HL-60 (cell line): ENCODE measurements at regions not wholly inside any gene's neighbourhood (a gene's known extent, or its start where the extent isn't known, plus 50 kb on each side); places are given as distances from the start of the nearest gene placed in this dataset.
"Not testable (repeated sequence)": the region's sequence is repeated elsewhere in the genome, so short reads cannot be mapped to it uniquely, and the experiment has no call there.

ENCODE experiments used
- DNase-seq, 2 experiments: peaks; one replicate each; pipeline ENCODE4 v3.0.0-alpha.2; 2010 to 2020; ENCODE audit warnings: low read depth in 1 of 2, low spot score in 1 of 2
- H3K27ac ChIP-seq: fragments of 250-450 bp; sonication (Bioruptor Pico); replicated peaks from 2 replicates; pipeline ENCODE4 v1.5.1; 2020; ENCODE audit warnings: mild to moderate bottlenecking, moderate library complexity
- H3K27me3 ChIP-seq: fragments of 250-450 bp; sonication (Bioruptor Pico); 2 replicates; pipeline ENCODE4 v1.5.1; 2021; ENCODE audit warnings: mild to moderate bottlenecking, moderate library complexity; ENCODE audit not compliant: insufficient read depth, poor library complexity, severe bottlenecking
- H3K4me3 ChIP-seq: replicated peaks from 2 replicates; pipeline ENCODE4 v1.5.1; 2011; ENCODE audit warnings: mild to moderate bottlenecking, control low read depth, low read length; ENCODE audit not compliant: insufficient read depth
- GABPA ChIP-seq: IDR thresholded peaks from 2 replicates; pipeline ENCODE4 v1.6.1; 2012; ENCODE audit warnings: low read depth
- POLR2AphosphoS5 ChIP-seq: IDR thresholded peaks from 2 replicates; pipeline ENCODE4 v1.6.1; 2012; ENCODE audit warnings: low read depth
- SPI1 ChIP-seq: IDR thresholded peaks from 2 replicates; pipeline ENCODE4 v1.6.1; 2012; ENCODE audit warnings: low read depth, mild to moderate bottlenecking, borderline replicate concordance
- TF ChIP-seq, protein P1 (sequence below): IDR thresholded peaks from 2 replicates; pipeline ENCODE4 v1.6.1; 2012; ENCODE audit warnings: low read depth; ENCODE audit not compliant: insufficient replicate concordance
- TF ChIP-seq, protein P2 (sequence below): IDR thresholded peaks from one replicate; pipeline ENCODE4 v1.5.1; 2011; ENCODE audit warnings: low read length, control low read depth, inconsistent platforms; ENCODE audit not compliant: insufficient read depth

DNA sequence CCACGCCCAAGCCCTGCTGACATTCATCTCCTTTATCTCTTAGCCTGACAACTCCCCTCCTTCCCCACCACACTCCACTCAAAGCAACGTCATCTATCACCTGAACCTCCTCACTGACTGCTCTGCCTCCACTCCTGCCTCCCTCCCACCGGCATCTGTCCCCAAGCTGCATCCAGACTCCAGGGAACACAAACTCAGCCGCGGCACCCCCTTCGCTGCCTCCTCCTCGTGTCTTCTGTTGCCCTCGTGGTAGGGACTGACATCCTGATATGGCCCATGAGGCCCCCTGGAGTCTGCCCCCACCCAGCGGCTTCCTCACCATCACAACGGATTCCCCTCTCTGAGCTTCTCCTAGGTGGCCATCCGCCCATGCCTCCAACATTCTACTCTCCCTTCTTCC lies 101.0 kb upstream of the TAS2R1 start:
- TF ChIP-seq GABPA = no peak
- TF ChIP-seq, protein P1, sequence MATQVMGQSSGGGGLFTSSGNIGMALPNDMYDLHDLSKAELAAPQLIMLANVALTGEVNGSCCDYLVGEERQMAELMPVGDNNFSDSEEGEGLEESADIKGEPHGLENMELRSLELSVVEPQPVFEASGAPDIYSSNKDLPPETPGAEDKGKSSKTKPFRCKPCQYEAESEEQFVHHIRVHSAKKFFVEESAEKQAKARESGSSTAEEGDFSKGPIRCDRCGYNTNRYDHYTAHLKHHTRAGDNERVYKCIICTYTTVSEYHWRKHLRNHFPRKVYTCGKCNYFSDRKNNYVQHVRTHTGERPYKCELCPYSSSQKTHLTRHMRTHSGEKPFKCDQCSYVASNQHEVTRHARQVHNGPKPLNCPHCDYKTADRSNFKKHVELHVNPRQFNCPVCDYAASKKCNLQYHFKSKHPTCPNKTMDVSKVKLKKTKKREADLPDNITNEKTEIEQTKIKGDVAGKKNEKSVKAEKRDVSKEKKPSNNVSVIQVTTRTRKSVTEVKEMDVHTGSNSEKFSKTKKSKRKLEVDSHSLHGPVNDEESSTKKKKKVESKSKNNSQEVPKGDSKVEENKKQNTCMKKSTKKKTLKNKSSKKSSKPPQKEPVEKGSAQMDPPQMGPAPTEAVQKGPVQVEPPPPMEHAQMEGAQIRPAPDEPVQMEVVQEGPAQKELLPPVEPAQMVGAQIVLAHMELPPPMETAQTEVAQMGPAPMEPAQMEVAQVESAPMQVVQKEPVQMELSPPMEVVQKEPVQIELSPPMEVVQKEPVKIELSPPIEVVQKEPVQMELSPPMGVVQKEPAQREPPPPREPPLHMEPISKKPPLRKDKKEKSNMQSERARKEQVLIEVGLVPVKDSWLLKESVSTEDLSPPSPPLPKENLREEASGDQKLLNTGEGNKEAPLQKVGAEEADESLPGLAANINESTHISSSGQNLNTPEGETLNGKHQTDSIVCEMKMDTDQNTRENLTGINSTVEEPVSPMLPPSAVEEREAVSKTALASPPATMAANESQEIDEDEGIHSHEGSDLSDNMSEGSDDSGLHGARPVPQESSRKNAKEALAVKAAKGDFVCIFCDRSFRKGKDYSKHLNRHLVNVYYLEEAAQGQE = no peak
- TF ChIP-seq, protein P2, sequence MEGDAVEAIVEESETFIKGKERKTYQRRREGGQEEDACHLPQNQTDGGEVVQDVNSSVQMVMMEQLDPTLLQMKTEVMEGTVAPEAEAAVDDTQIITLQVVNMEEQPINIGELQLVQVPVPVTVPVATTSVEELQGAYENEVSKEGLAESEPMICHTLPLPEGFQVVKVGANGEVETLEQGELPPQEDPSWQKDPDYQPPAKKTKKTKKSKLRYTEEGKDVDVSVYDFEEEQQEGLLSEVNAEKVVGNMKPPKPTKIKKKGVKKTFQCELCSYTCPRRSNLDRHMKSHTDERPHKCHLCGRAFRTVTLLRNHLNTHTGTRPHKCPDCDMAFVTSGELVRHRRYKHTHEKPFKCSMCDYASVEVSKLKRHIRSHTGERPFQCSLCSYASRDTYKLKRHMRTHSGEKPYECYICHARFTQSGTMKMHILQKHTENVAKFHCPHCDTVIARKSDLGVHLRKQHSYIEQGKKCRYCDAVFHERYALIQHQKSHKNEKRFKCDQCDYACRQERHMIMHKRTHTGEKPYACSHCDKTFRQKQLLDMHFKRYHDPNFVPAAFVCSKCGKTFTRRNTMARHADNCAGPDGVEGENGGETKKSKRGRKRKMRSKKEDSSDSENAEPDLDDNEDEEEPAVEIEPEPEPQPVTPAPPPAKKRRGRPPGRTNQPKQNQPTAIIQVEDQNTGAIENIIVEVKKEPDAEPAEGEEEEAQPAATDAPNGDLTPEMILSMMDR = no peak
- TF ChIP-seq POLR2AphosphoS5 = no peak
- TF ChIP-seq SPI1 = no peak
- no peak overlapping the region for H3K4me3 ChIP-seq
- H3K27me3 ChIP-seq = no peaks in the 10 kb centered on the region
- DNase-seq = no peak
- no peak overlapping the region for H3K27ac ChIP-seq

DNA sequence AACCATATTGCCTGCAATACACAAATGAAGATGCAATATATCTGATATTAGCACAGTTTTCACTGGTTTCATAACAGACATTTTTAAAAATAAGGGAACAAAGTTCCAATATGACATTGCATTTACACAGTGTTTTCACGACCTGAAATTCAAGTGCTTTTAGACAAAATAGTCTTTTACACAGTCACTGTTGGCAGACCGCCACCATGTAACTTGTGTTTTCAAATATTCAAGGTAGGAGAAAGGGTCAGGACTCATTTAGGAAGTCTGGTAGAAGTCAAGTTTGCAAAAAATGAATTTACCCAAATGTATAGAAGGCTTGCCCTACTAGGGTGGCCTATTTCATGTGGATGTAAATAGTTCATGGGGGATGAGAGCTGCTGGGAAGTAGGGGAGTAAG lies 98.1 kb upstream of the TAS2R1 start:
- Histone ChIP-seq H3K4me3 (no peak overlapping the region), H3K27ac (no peak overlapping the region), H3K27me3 (no peaks in the 10 kb centered on the region)
- TF ChIP-seq, protein P2 = no peak
- no peak for TF ChIP-seq GABPA
- TF ChIP-seq, protein P1 = no peak
- no peak for TF ChIP-seq POLR2AphosphoS5
- no peak for TF ChIP-seq SPI1
- no peak for DNase-seq

DNA sequence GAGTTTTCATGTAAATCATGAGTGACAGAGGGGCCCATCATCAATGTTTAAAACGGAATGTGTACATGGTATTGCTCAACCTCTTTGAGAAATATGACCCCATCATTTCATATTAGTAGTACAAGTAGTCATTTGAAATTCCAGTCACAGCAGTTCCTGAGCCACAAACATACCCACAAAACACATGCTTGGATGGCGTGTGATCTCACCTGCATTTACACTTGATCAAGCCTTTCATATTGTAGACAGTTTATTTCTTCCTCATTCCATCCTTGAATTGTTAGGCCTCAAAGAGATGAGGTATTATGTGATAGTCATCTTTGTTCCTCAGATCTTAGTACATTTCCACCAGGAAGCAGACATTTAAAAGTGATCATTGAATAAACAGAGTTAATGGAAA lies 96.8 kb upstream of the TAS2R1 start:
- H3K4me3 ChIP-seq = no peak overlapping the region
- H3K27ac ChIP-seq = no peak overlapping the region
- DNase-seq = no peak
- no peaks in the 10 kb centered on the region for H3K27me3 ChIP-seq
- TF ChIP-seq, protein P2 = no peak
- TF ChIP-seq, protein P1 = no peak
- TF ChIP-seq SPI1 (no peak), GABPA (no peak), POLR2AphosphoS5 (no peak)

DNA sequence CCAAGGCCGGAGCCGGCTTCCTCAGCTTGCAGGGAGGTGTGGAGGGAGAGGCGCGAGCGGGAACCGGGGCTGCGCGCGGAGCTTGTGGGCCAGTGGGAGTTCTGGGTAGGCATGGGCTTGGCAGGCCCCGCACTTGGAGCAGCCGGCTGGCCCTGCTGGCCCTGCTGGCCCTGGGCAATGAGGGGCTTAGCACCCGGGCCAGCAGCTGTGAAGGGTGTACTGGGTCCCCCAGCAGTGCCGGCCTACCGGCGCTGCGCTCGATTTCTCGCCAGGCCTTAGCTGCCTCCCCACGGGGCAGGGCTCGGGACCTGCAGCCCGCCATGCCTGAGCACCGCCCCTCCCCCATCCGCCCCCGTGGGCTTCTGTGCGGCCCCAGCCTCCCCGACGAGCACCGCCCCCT lies 95.1 kb upstream of the TAS2R1 start:
- not testable (repeated sequence) for H3K4me3 ChIP-seq, DNase-seq, H3K27me3 ChIP-seq, H3K27ac ChIP-seq
